Stomach (tissue), 8 donors: ENCODE measurements at regions not wholly inside any gene's neighbourhood (a gene's known extent, or its start where the extent isn't known, plus 50 kb on each side); places are given as distances from the start of the nearest gene placed in this dataset.

Source experiments
- DNase-seq, 2 donors: peaks; one replicate each; pipeline versions ENCODE4 v3.0.0 to v3.0.0-alpha.2; 2013 to 2019
- H3K27ac ChIP-seq, 5 donors: fragments of 200-600 bp in 4 of 5; sonication (generic) in 4 of 5; one replicate each; pipeline ENCODE4 v1.5.1; 2013 to 2019; ENCODE audit warnings: mild to moderate bottlenecking in 1 of 5, moderate library complexity in 1 of 5
- H3K27me3 ChIP-seq, 3 donors: fragments of 200-600 bp; sonication (generic); one replicate each; pipeline ENCODE4 v1.5.1; 2017 to 2019; ENCODE audit warnings: mixed run types in 1 of 3
- H3K36me3 ChIP-seq, 4 donors: fragments of 200-600 bp; sonication (generic); 1 replicate in 3 of 4; 2 replicates in 1 of 4; pipeline ENCODE4 v1.5.1; 2016 to 2019
- H3K4me1 ChIP-seq, 4 donors: fragments of 200-600 bp; sonication (generic); one replicate each; pipeline ENCODE4 v1.5.1; 2016 to 2019
- H3K4me3 ChIP-seq, 4 donors: fragments of 200-600 bp; sonication (generic) in 3 of 4; one replicate each; pipeline ENCODE4 v1.5.1; 2016 to 2019; ENCODE audit warnings: mild to moderate bottlenecking in 1 of 4
- H3K9me3 ChIP-seq, 4 donors: fragments of 200-600 bp; sonication (generic); one replicate each; pipeline ENCODE4 v1.5.1; 2016 to 2019
- CTCF ChIP-seq, 7 experiments: fragments of 450-650 bp in 4 of 7; fragments of 200-600 bp in 3 of 7; sonication (generic) in 3 of 7; IDR thresholded peaks; one replicate each; pipeline ENCODE4 v1.5.1; 2016 to 2019; ENCODE audit warnings: antibody characterized with exemption in 7 of 7, control low read depth in 2 of 7, mild to moderate bottlenecking in 1 of 7
- EP300 ChIP-seq: sonication (generic); formaldehyde crosslinking; IDR thresholded peaks from one replicate; pipeline ENCODE4 v1.6.1; 2017; ENCODE audit warnings: antibody characterized with exemption
- POLR2A ChIP-seq, 4 donors: fragments of 450-650 bp; IDR thresholded peaks; one replicate each; pipeline ENCODE4 v1.6.1; 2016; ENCODE audit warnings: antibody characterized with exemption in 4 of 4, control low read depth in 2 of 4, mild to moderate bottlenecking in 1 of 4, moderate library complexity in 1 of 4
- POLR2AphosphoS5 ChIP-seq, 3 donors: sonication (generic); formaldehyde crosslinking; IDR thresholded peaks; one replicate each; pipeline ENCODE4 v1.6.1; 2016; ENCODE audit warnings: antibody characterized with exemption in 3 of 3
- WGBS, 5 donors: extraction: QIAGEN DNeasy Blood & Tissue Kit in 3 of 5; methylation state at CpG; one replicate each; pipeline versions ENCODE4 v1.1.5 to v1.1.7; 2013 to 2018; 5-methylcytosine and 5-hydroxymethylcytosine counted together
- intact Hi-C: fragments of 100-400 bp; cut with DNase I; formaldehyde crosslinking; loops from one replicate; pipeline ENCODE4 v1.15.1; 2023; ENCODE audit warnings: low total_unique reads
- donor health status: healthy with polysubstance abuse.
- donor health status: Bipolar disorder and iron deficiency.
- donor health status: healthy.

GRCh38 chr9:118975736-118976135, 393.5 kb downstream of the BRINP1 start:
- WGBS, 5 donors: 36 to 69% (median 50%) methylated on average over 1 of the region's 1 CpG
- Histone ChIP-seq H3K4me3 (no peak overlapping the region), H3K9me3 (peaks cover 0 to 2% (median 0%) of the 10 kb centered on the region in 4 donors), H3K27ac (no peak overlapping the region), H3K4me1 (no peaks in the 10 kb centered on the region), H3K36me3 (no peaks in the 10 kb centered on the region), H3K27me3 (no peaks in the 10 kb centered on the region)
- intact Hi-C loops: no loop called here
- no peak for DNase-seq
- TF ChIP-seq CTCF (IDR thresholded peaks at IDR 0.05) (no peak), POLR2AphosphoS5 (IDR thresholded peaks at IDR 0.05) (no peak), POLR2A (IDR thresholded peaks at IDR 0.05) (no peak), EP300 (no peak)

- Histone ChIP-seq H3K4me3 (no peak overlapping the region), H3K9me3 (no peaks in the 10 kb centered on the region), H3K27ac (no peak overlapping the region), H3K27me3 (no peaks in the 10 kb centered on the region), H3K36me3 (no peaks in the 10 kb centered on the region), H3K4me1 (no peaks in the 10 kb centered on the region)
- WGBS, 5 donors: 2 to 9% (median 3%) methylated on average over 2 of the region's 2 CpGs
- intact Hi-C loops: no loop called here
- DNase-seq: no peak
- TF ChIP-seq CTCF (IDR thresholded peaks at IDR 0.05) (no peak), EP300 (no peak), POLR2A (IDR thresholded peaks at IDR 0.05) (no peak), POLR2AphosphoS5 (IDR thresholded peaks at IDR 0.05) (no peak)
Measured at GRCh38 chr9:118976160-118976559, 393.1 kb downstream of the BRINP1 start.

GRCh38 chr9:118984607-118985006, 384.6 kb downstream of the BRINP1 start:
- no peak for TF ChIP-seq POLR2A (IDR thresholded peaks at IDR 0.05)
- no peak for TF ChIP-seq POLR2AphosphoS5 (IDR thresholded peaks at IDR 0.05)
- TF ChIP-seq CTCF (IDR thresholded peaks at IDR 0.05): no peak
- TF ChIP-seq EP300: no peak
- no peaks in the 10 kb centered on the region for H3K27me3 ChIP-seq
- H3K4me3 ChIP-seq: no peak overlapping the region
- no peaks in the 10 kb centered on the region for H3K36me3 ChIP-seq
- no peak for DNase-seq
- no peaks in the 10 kb centered on the region for H3K4me1 ChIP-seq
- no peaks in the 10 kb centered on the region for H3K9me3 ChIP-seq
- 50 to 71% (median 61%) methylated on average over 1 of the region's 1 CpG for WGBS, 5 donors
- no peak overlapping the region for H3K27ac ChIP-seq
- intact Hi-C loops: no loop called here

- TF ChIP-seq POLR2AphosphoS5 (IDR thresholded peaks at IDR 0.05) (no peak), POLR2A (IDR thresholded peaks at IDR 0.05) (no peak), CTCF (IDR thresholded peaks at IDR 0.05) (no peak), EP300 (no peak)
- Histone ChIP-seq H3K9me3 (no peaks in the 10 kb centered on the region), H3K27me3 (no peaks in the 10 kb centered on the region), H3K4me1 (no peaks in the 10 kb centered on the region), H3K36me3 (no peaks in the 10 kb centered on the region), H3K4me3 (no peak overlapping the region), H3K27ac (no peak overlapping the region)
- DNase-seq: no peak
- 42 to 72% (median 48%) methylated on average over 1 of the region's 1 CpG for WGBS, 5 donors
- intact Hi-C loops: no loop called here
Measured at GRCh38 chr9:118985851-118986250, 383.4 kb downstream of the BRINP1 start.
